HG03439 (cell line): ENCODE measurements at regions not wholly inside any gene's neighbourhood (a gene's known extent, or its start where the extent isn't known, plus 50 kb on each side); places are given as distances from the start of the nearest gene placed in this dataset.
"Not testable (repeated sequence)": the region's sequence is repeated elsewhere in the genome, so short reads cannot be mapped to it uniquely, and the experiment has no call there.

Experiments used
- ATAC-seq: cut with Tn5 transposase; IDR thresholded peaks from one replicate; pipeline ENCODE4 v1.9.1; 2021; ENCODE audit warnings: mild to moderate bottlenecking, moderate library complexity; ENCODE audit not compliant: unreplicated experiment

GRCh38 chr21:6428498-6429092, 4092.8 kb upstream of the TPTE start:
- not testable (repeated sequence) for ATAC-seq

- ATAC-seq, result not testable (repeated sequence)
These were observed 4091.5 kb upstream of the TPTE start for GRCh38 chr21:6429924-6430323.

- ATAC-seq, result not testable (repeated sequence)
These were observed 4088.2 kb upstream of the TPTE start for GRCh38 chr21:6433149-6433548.

GRCh38 chr21:6436205-6436604, 4085.2 kb upstream of the TPTE start:
- not testable (repeated sequence) for ATAC-seq

GRCh38 chr21:6436971-6437833, 4084.2 kb upstream of the TPTE start:
- not testable (repeated sequence) for ATAC-seq

- not testable (repeated sequence) for ATAC-seq
These were observed 4083.6 kb upstream of the TPTE start for GRCh38 chr21:6437834-6438187.

GRCh38 chr21:6439058-6439457, 4082.3 kb upstream of the TPTE start:
- not testable (repeated sequence) for ATAC-seq

- ATAC-seq, result not testable (repeated sequence)
These were observed 4066.6 kb upstream of the TPTE start for GRCh38 chr21:6454648-6455340.

- ATAC-seq, result not testable (repeated sequence)
These were observed 4065.2 kb upstream of the TPTE start for GRCh38 chr21:6456011-6456661.

GRCh38 chr21:6459761-6460160, 4061.6 kb upstream of the TPTE start:
- not testable (repeated sequence) for ATAC-seq

GRCh38 chr21:6461358-6461757, 4060.0 kb upstream of the TPTE start:
- not testable (repeated sequence) for ATAC-seq

- ATAC-seq, result not testable (repeated sequence)
These were observed 4057.0 kb upstream of the TPTE start for GRCh38 chr21:6464419-6464818.

- ATAC-seq, result not testable (repeated sequence)
These were observed 4055.2 kb upstream of the TPTE start for GRCh38 chr21:6466081-6466698.

GRCh38 chr21:6466707-6467106, 4054.7 kb upstream of the TPTE start:
- not testable (repeated sequence) for ATAC-seq

- not testable (repeated sequence) for ATAC-seq
These were observed 4054.1 kb upstream of the TPTE start for GRCh38 chr21:6467189-6467774.

GRCh38 chr21:6467907-6468306, 4053.5 kb upstream of the TPTE start:
- ATAC-seq, result not testable (repeated sequence)

- not testable (repeated sequence) for ATAC-seq
These were observed 4053.0 kb upstream of the TPTE start for GRCh38 chr21:6468331-6468860.

- not testable (repeated sequence) for ATAC-seq
These were observed 4047.0 kb upstream of the TPTE start for GRCh38 chr21:6474250-6474968.

GRCh38 chr21:6481116-6481515, 4040.3 kb upstream of the TPTE start:
- not testable (repeated sequence) for ATAC-seq
